ENCODE measurements at regions not wholly inside any gene's neighbourhood (a gene's known extent, or its start where the extent isn't known, plus 50 kb on each side); places are given as distances from the start of the nearest gene placed in this dataset.

- Histone ChIP-seq H3K9me1 (replicated peaks; ENCODE audit: control insufficient read depth, extremely low read depth, insufficient read depth, low read length) (no peaks in the 10 kb centered on the region), H4K20me1 (replicated peaks; ENCODE audit: control insufficient read depth, extremely low read depth, insufficient read depth, low read length) (no peaks in the 10 kb centered on the region), H3K4me2 (ENCODE audit: insufficient read depth, low read length) (no peak overlapping the region), H2AFZ (ENCODE audit: low read depth, low read length) (no peak overlapping the region), H3K27me3 (ENCODE audit: control insufficient read depth in 2 of 2, insufficient read depth in 2 of 2, low read length in 2 of 2) (no peaks in the 10 kb centered on the region), H3K36me3 (ENCODE audit: control insufficient read depth in 2 of 2, extremely low read depth in 1 of 2, insufficient read depth in 2 of 2, low read length in 2 of 2) (no peaks in the 10 kb centered on the region), H3K79me2 (ENCODE audit: control insufficient read depth, insufficient read depth, low read length) (no peaks in the 10 kb centered on the region), H3K9ac (replicated peaks; ENCODE audit: extremely low read depth, insufficient read depth, low read length) (no peak overlapping the region), H3K4me1 (ENCODE audit: control insufficient read depth, extremely low read depth, insufficient read depth, low read length) (no peaks in the 10 kb centered on the region), H3K27ac (ENCODE audit: insufficient read depth, low read depth, low read length) (no peak overlapping the region), H3K9me3 (replicated peaks; ENCODE audit: control insufficient read depth, insufficient read depth, low read length) (no peaks in the 10 kb centered on the region), H3K4me3 (replicated peaks in 1 of 3; ENCODE audit: insufficient read depth in 1 of 3, low read depth in 1 of 3, low read length in 3 of 3) (no peak overlapping the region)
- no TSS peak for BruUV-seq (replicated peaks)
- no peak for TF ChIP-seq FOS (IDR thresholded peaks at IDR 0.05; ENCODE audit: borderline replicate concordance, insufficient read depth, low read length)
- dilution Hi-C loops (cut with MboI; ENCODE audit: extremely low pct_ligation_motif_present, low sequenced_read_pairs) (no loop called here), intact Hi-C loops (cut with micrococcal nuclease) (no loop called here)
- ChIA-PET CTCF (no interaction called here), POLR2A (no interaction called here)
- FAIRE-seq (no peak), DNase-seq (ENCODE audit: low read depth, low spot score) (no peak)
Measured at GRCh38 chr2:116057538-116057937, 1615.1 kb downstream of the DPP10 start.

GRCh38 chr2:116061023-116061422 is 1618.6 kb downstream of the DPP10 start:
- FAIRE-seq (no peak), DNase-seq (ENCODE audit: low read depth, low spot score) (no peak)
- CTCF ChIA-PET: no interaction called here
- Histone ChIP-seq H3K9me3 (replicated peaks; ENCODE audit: control insufficient read depth, insufficient read depth, low read length) (no peaks in the 10 kb centered on the region), H3K27me3 (ENCODE audit: control insufficient read depth in 2 of 2, insufficient read depth in 2 of 2, low read length in 2 of 2) (no peaks in the 10 kb centered on the region), H3K36me3 (ENCODE audit: control insufficient read depth in 2 of 2, extremely low read depth in 1 of 2, insufficient read depth in 2 of 2, low read length in 2 of 2) (no peaks in the 10 kb centered on the region), H3K79me2 (ENCODE audit: control insufficient read depth, insufficient read depth, low read length) (no peaks in the 10 kb centered on the region), H2AFZ (ENCODE audit: low read depth, low read length) (no peak overlapping the region), H3K9ac (replicated peaks; ENCODE audit: extremely low read depth, insufficient read depth, low read length) (no peak overlapping the region), H3K4me3 (replicated peaks in 1 of 3; ENCODE audit: insufficient read depth in 1 of 3, low read depth in 1 of 3, low read length in 3 of 3) (no peak overlapping the region), H3K9me1 (replicated peaks; ENCODE audit: control insufficient read depth, extremely low read depth, insufficient read depth, low read length) (no peaks in the 10 kb centered on the region), H3K4me2 (ENCODE audit: insufficient read depth, low read length) (no peak overlapping the region), H3K4me1 (ENCODE audit: control insufficient read depth, extremely low read depth, insufficient read depth, low read length) (no peaks in the 10 kb centered on the region), H3K27ac (ENCODE audit: insufficient read depth, low read depth, low read length) (no peak overlapping the region), H4K20me1 (replicated peaks; ENCODE audit: control insufficient read depth, extremely low read depth, insufficient read depth, low read length) (no peaks in the 10 kb centered on the region)
- TF ChIP-seq FOS (IDR thresholded peaks at IDR 0.05; ENCODE audit: borderline replicate concordance, insufficient read depth, low read length): no peak
- no peak for TF ChIP-seq POLR2A (IDR thresholded peaks at IDR 0.05; ENCODE audit: low read depth, low read length)
- no peak for TF ChIP-seq JUN (IDR thresholded peaks at IDR 0.05; ENCODE audit: borderline replicate concordance, insufficient read depth, insufficient read length, low read depth)
- no peak for TF ChIP-seq EZH2 (IDR thresholded peaks at IDR 0.05; ENCODE audit: borderline replicate concordance, low read depth, low read length, severe bottlenecking)
- TF ChIP-seq MYC (IDR thresholded peaks at IDR 0.05; ENCODE audit: low read depth, low read length): no peak
- TF ChIP-seq POLR2AphosphoS5 (IDR thresholded peaks at IDR 0.05; ENCODE audit: insufficient read depth, low read depth, low read length): no peak
- TF ChIP-seq, protein P1, sequence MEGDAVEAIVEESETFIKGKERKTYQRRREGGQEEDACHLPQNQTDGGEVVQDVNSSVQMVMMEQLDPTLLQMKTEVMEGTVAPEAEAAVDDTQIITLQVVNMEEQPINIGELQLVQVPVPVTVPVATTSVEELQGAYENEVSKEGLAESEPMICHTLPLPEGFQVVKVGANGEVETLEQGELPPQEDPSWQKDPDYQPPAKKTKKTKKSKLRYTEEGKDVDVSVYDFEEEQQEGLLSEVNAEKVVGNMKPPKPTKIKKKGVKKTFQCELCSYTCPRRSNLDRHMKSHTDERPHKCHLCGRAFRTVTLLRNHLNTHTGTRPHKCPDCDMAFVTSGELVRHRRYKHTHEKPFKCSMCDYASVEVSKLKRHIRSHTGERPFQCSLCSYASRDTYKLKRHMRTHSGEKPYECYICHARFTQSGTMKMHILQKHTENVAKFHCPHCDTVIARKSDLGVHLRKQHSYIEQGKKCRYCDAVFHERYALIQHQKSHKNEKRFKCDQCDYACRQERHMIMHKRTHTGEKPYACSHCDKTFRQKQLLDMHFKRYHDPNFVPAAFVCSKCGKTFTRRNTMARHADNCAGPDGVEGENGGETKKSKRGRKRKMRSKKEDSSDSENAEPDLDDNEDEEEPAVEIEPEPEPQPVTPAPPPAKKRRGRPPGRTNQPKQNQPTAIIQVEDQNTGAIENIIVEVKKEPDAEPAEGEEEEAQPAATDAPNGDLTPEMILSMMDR (IDR thresholded peaks at IDR 0.05; ENCODE audit: extremely low read depth in 1 of 2, insufficient read depth in 1 of 2, low read depth in 1 of 2, low read length in 2 of 2): no peak
- TF ChIP-seq MAX (IDR thresholded peaks at IDR 0.05; ENCODE audit: insufficient read depth, insufficient read length): no peak
- TF ChIP-seq GATA2 (IDR thresholded peaks at IDR 0.05; ENCODE audit: insufficient read depth, insufficient read length, low read depth, low read length): no peak
- BruUV-seq (replicated peaks): no TSS peak
- dilution Hi-C loops (cut with MboI; ENCODE audit: extremely low pct_ligation_motif_present, low sequenced_read_pairs): no loop called here
- POLR2A ChIA-PET: no interaction called here
- intact Hi-C loops (cut with micrococcal nuclease): no loop called here
